Ectodermal cell (in vitro differentiated cells): ENCODE measurements at regions not wholly inside any gene's neighbourhood (a gene's known extent, or its start where the extent isn't known, plus 50 kb on each side); places are given as distances from the start of the nearest gene placed in this dataset.

ENCODE experiments used
- H3K27ac ChIP-seq: 2 replicates; pipeline ENCODE4 v1.7.0; 2013; ENCODE audit warnings: mild to moderate bottlenecking, low read depth, low read length; ENCODE audit not compliant: insufficient read depth, poor library complexity, severe bottlenecking
- H3K27me3 ChIP-seq: 2 replicates; pipeline ENCODE4 v1.7.0; 2013; ENCODE audit warnings: mild to moderate bottlenecking, low read length; ENCODE audit not compliant: insufficient read depth, control insufficient read depth, poor library complexity, severe bottlenecking
- H3K36me3 ChIP-seq: one replicate; pipeline ENCODE4 v1.7.0; 2013; ENCODE audit warnings: low read length; ENCODE audit not compliant: control insufficient read depth, insufficient read depth
- H3K4me1 ChIP-seq: one replicate; pipeline ENCODE4 v1.7.0; 2013; ENCODE audit warnings: low read length; ENCODE audit not compliant: control insufficient read depth, insufficient read depth
- H3K4me3 ChIP-seq: 2 replicates; pipeline ENCODE4 v1.7.0; 2013; ENCODE audit warnings: low read depth, low read length, control low read depth; ENCODE audit not compliant: insufficient read depth
- H3K9me3 ChIP-seq: 2 replicates; pipeline ENCODE4 v1.7.0; 2013; ENCODE audit warnings: mild to moderate bottlenecking, low read length, moderate library complexity; ENCODE audit not compliant: control insufficient read depth
- WGBS, 2 experiments: methylation state at CpG; one replicate each; pipeline ENCODE4 v1.1.7; 2013; ENCODE audit warnings: missing lambda C conversion rate in 2 of 2; 5-methylcytosine and 5-hydroxymethylcytosine counted together

DNA sequence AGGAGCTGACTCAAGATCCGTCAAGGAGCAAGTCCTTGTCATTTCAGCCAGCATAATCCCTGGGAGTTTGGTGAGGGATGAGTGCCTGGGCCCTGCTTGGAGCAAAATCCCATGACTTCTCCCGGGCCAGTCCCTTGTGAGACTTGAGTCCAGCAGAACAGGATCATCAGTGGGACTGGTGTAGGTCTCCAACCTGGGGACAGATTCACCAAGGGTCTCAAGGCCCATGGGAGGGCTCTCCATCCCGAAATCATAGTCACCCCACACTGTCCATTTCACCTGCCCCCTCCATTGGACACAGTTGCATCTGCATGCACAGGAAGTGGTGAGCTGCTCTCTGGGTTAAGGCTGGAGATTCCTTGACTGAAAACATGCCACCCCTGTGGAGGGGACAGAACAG, 178.2 kb downstream of the FOXD2 start:
- H3K36me3 ChIP-seq: no peaks in the 10 kb centered on the region
- H3K4me3 ChIP-seq: no peak overlapping the region
- H3K27me3 ChIP-seq: no peaks in the 10 kb centered on the region
- no peaks in the 10 kb centered on the region for H3K4me1 ChIP-seq
- H3K27ac ChIP-seq: no peak overlapping the region
- H3K9me3 ChIP-seq: no peaks in the 10 kb centered on the region
- 89 to 91% methylated on average over 3 of the region's 3 CpGs for WGBS, 2 experiments

DNA sequence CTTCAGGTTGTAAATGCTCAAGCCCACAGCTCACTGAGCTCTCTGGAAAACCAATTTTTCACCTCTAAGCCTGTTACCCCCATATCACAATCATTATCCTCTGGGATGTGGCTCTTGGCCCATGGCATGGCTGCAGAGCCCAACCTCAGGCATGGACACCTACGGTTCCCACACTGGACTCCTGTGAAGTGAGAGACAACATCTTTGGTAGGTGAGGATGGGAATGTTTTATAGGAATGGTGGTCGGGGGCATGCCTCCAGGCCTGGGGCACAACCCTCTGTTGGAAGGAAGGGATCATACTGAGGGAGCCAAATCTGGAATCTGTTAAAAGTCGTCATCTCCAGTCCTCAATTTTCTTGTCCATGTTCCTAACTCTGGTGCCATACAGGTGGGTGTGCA, 179.1 kb downstream of the FOXD2 start:
- Histone ChIP-seq H3K9me3 (no peaks in the 10 kb centered on the region), H3K4me1 (no peaks in the 10 kb centered on the region), H3K36me3 (no peaks in the 10 kb centered on the region), H3K4me3 (no peak overlapping the region), H3K27me3 (no peaks in the 10 kb centered on the region), H3K27ac (no peak overlapping the region)
- 91 to 94% methylated on average over 3 of the region's 3 CpGs for WGBS, 2 experiments

DNA sequence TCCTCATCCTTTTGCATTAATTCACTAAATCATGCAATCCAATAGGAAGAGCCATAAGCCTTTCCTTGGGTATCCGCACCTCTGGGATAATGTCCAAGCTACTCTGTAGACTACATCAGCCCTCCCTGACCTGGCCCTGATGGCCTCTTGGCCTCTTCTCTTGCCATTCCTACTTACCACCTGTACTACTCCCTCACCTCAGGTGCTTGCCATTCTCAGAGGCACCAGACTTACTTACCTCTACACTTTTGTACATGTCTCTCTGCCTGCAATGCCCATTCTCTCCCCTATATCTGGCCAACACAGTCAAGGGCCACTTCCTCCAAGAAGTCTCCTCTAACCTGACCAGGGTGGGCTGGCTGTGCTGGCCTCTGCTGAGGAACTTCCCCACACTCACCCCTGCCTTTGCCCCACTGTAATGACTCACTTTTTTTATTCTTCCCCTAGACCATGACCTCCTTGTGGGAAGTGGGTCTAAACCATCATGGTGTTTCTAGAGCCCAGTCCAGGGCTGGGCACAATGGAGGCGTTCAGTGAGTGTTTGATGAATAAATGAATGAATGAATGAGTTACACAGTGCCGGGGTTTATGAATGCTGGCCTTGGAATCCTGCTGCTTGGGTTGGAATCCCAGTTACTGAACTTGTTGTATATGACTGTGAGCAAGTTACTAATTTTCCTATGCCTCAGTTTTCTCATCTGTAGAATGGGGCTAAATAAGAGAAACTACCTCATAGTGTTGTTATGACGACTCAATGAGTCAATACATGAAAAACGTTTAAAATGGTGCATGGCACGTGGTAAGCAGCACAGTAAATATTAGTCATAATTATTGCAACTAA, 179.8 kb downstream of the FOXD2 start:
- no peak overlapping the region for H3K27ac ChIP-seq
- H3K36me3 ChIP-seq: no peaks in the 10 kb centered on the region
- H3K4me1 ChIP-seq: no peaks in the 10 kb centered on the region
- no peaks in the 10 kb centered on the region for H3K27me3 ChIP-seq
- no peak overlapping the region for H3K4me3 ChIP-seq
- WGBS, 2 experiments: 90 to 96% methylated on average over 6 of the region's 6 CpGs
- no peaks in the 10 kb centered on the region for H3K9me3 ChIP-seq

DNA sequence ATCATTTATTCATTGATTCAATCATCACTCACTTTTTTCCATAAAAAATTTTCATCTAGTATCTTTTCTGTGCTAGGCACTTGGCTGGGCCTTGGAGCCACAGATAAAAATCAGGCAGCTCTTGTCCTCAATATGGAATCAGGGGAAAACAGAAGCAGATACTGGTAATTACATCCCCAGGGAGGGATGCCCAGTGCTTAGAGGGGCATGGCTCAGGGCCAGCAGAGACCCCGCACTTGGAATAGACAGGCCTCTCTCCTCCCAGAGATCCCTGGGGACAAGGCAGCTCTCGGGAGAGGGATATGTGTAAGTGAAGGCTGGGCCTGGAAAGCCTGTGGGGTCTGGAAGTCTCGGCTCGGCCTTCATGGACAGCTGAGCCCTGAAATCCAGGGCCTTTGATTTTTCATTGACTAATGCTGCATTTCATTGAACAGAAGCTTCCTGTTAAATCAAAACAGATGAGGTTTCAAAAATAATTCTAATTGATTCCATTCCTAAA, 180.4 kb downstream of the FOXD2 start:
- Histone ChIP-seq H3K4me3 (no peak overlapping the region), H3K27ac (no peak overlapping the region), H3K9me3 (no peaks in the 10 kb centered on the region), H3K36me3 (no peaks in the 10 kb centered on the region), H3K27me3 (no peaks in the 10 kb centered on the region), H3K4me1 (no peaks in the 10 kb centered on the region)
- WGBS, 2 experiments: 90 to 94% methylated on average over 4 of the region's 4 CpGs

DNA sequence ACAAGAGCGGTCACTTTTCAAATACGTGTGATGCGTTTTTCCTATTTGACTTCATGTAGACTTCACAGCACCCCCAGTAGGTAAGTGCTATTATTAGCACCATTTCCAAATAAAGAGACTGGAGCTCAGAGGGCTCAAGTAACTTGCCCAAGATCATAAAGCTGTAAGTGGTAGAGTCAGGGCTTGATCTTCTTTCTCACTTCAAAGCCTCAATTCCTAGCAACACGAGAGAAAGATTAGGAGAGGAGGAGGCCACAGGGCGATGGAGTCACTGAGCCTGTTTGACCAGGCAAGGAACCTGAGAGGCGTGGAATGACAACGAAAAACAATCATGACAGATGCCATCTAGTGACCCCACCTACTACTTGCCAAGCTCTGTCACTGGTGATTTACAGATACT, 181.0 kb downstream of the FOXD2 start:
- Histone ChIP-seq H3K36me3 (no peaks in the 10 kb centered on the region), H3K4me3 (no peak overlapping the region), H3K27me3 (no peaks in the 10 kb centered on the region), H3K4me1 (no peaks in the 10 kb centered on the region), H3K9me3 (no peaks in the 10 kb centered on the region), H3K27ac (no peak overlapping the region)
- 76 to 79% methylated on average over 7 of the region's 7 CpGs for WGBS, 2 experiments

DNA sequence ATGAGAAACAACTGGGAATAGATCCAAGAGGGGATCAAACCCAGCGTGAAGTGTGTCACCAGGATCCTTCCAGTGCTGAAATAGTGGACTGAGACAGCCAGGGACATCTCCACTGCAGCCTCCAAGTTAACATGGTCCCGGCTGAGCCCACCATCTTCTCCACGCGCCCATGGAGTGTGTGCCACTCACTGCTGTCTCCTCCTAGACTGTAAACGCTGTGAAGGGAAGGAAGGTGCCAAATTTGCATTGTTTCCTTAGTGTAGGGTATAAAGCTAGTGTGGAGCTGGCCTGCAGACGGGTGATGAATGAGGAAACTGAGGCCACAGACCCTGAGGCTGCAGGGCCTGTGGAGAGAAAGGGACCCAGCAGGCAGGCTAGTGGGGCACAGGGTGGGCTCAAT, 183.6 kb downstream of the FOXD2 start:
- Histone ChIP-seq H3K27me3 (no peaks in the 10 kb centered on the region), H3K9me3 (no peaks in the 10 kb centered on the region), H3K4me1 (no peaks in the 10 kb centered on the region), H3K36me3 (no peaks in the 10 kb centered on the region), H3K4me3 (no peak overlapping the region), H3K27ac (no peak overlapping the region)
- WGBS, 2 experiments: 93 to 94% methylated on average over 6 of the region's 6 CpGs

DNA sequence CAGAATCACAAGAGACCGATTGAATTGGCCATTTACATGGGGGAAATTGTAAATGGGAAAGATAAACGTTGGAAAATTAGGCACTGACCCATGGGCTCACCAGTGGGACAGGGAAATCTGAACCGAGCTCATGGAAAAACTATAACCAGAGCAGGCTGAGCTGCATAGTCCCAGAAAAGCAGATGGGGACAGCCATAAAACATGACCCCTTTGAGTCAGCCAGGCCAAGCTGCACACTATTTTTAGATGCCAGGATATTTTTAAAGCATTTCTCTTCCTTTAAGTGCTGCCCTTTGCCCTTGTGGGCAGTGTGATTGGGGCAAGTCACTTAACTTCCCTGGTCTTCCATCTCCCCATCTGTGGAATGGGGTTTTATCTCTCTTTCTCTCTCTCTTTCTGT, 184.1 kb downstream of the FOXD2 start:
- Histone ChIP-seq H3K9me3 (no peaks in the 10 kb centered on the region), H3K36me3 (no peaks in the 10 kb centered on the region), H3K4me3 (no peak overlapping the region), H3K27ac (no peak overlapping the region), H3K4me1 (no peaks in the 10 kb centered on the region), H3K27me3 (no peaks in the 10 kb centered on the region)
- WGBS, 2 experiments: 78 to 83% methylated on average over 3 of the region's 3 CpGs

DNA sequence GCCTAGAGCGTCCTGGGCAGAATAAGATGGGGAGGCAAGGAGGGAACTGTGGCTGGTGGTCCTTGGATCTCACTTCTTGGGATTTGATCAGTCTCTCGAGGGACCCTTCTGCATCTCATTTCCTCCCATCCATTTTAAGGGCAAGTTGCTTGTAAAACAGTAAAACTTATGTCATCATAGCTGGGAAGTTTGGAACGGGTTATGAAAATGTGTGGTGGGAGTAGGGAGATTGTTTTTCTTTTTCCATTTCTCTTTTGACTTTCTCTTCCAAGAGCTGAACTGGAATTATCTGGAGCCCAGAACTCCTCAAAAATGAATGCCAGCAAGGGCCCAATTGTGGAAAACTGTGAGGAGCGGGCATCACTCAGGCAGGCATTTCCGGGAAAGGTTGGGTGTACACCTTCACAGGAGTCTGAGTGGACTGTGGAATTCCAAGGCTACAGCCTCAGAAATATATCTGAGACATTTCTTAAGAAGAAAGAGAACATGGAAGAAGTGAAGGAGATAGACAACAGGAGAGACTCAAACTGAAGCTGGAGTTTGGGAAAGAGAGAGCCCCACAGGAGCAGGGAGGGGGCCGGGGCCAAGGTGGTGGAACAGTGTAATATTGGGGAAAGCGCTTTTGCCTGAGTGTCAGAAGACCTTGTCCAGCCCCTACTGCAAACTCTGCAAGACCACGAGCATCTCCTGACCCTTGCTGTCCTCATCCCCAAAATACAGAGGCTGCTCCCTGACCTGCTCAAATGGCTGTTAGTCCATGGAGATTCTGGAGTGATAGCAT, 185.1 kb downstream of the FOXD2 start:
- H3K4me1 ChIP-seq: no peaks in the 10 kb centered on the region
- H3K9me3 ChIP-seq: no peaks in the 10 kb centered on the region
- H3K27me3 ChIP-seq: no peaks in the 10 kb centered on the region
- WGBS, 2 experiments: 94 to 95% methylated on average over 7 to 8 of the region's 8 CpGs
- no peak overlapping the region for H3K27ac ChIP-seq
- no peak overlapping the region for H3K4me3 ChIP-seq
- H3K36me3 ChIP-seq: no peaks in the 10 kb centered on the region

DNA sequence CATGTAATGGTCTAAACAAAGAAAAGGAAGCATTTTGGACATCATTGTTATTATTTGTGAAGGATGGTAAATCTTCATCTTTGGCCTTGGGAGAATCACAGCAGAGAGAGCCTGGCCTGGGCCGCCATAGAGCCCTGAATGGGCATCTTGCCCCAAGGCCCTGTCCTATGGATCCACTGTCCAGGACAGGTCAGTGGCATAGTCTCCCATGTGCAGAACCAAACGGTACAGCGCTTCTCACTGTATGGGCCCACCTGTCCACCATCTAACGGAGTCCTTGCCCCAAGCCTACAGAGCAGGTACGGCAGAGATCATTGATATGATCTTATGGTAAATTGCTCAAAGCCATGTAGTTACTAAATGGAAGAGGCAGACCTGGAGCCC, 185.7 kb downstream of the FOXD2 start:
- Histone ChIP-seq H3K27ac (no peak overlapping the region), H3K4me1 (no peaks in the 10 kb centered on the region), H3K9me3 (no peaks in the 10 kb centered on the region), H3K4me3 (no peak overlapping the region), H3K27me3 (no peaks in the 10 kb centered on the region), H3K36me3 (no peaks in the 10 kb centered on the region)
- 95 to 96% methylated on average over 5 of the region's 5 CpGs for WGBS, 2 experiments

DNA sequence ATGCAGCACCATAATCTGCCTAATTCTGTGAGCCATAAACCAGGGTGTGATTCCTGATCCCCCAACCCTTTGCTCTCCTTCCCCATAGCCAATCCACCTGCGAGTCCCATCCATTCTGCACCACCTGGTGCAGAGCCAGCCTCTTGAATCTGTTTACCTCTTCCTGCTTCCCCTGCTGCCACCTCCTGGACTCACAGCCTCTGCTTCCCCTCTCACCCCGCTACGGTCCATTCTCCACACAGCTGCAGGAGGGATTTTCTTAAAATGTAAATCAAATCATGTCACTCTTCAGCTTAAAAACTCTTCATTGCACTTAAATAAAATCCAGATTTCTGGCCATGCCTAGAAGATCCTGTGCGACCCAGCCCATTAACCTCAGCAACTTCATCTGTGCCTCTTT, 186.7 kb downstream of the FOXD2 start:
- Histone ChIP-seq H3K27ac (no peak overlapping the region), H3K4me3 (no peak overlapping the region), H3K36me3 (no peaks in the 10 kb centered on the region), H3K4me1 (no peaks in the 10 kb centered on the region), H3K27me3 (no peaks in the 10 kb centered on the region), H3K9me3 (no peaks in the 10 kb centered on the region)
- 53 to 56% methylated on average over 4 of the region's 4 CpGs for WGBS, 2 experiments
